HG03135 (cell line): ENCODE measurements at regions not wholly inside any gene's neighbourhood (a gene's known extent, or its start where the extent isn't known, plus 50 kb on each side); places are given as distances from the start of the nearest gene placed in this dataset.

Source experiments
- ATAC-seq: cut with Tn5 transposase; IDR thresholded peaks from one replicate; pipeline ENCODE4 v1.9.1; 2021; ENCODE audit warnings: mild to moderate bottlenecking, moderate library complexity; ENCODE audit not compliant: unreplicated experiment

DNA sequence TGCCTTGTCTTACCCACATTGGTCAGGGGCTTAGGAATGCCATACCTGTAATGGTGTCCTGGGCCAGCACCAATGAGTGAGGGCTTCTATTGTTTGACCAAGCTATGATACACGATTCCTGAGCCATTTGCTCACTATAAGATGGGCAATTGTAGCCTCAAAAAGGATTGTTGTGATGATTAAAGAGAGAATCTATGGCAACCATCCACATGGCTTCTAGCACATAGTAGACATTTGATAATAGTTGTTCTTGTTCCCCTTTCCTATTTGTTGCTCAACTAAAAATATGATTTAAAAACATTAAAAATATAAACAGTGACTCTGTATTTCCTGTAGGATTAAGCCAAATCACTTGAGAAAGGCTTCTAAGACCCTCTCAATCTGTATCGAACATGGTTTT is 366.1 kb downstream of the PCNX1 start:
- ATAC-seq, result no peak

DNA sequence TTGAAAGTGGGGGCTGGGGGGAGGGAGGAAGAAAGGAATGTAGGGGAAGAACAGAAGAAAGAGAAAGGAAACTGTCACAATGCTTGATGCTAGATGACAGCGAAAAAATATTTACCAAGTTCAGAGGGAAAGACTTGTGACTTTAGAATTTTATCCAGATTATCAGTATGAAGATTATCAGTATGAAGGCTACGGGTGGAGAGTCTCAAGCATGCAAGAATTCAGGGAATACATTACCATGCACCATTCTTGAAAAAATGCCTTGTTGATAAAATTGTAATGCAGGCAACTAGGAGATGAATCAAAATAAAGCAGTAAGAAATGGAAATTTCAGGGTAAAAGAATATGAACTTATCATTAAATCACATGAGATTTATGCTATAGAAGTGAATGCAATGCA is 376.8 kb downstream of the PCNX1 start:
- no peak for ATAC-seq

DNA sequence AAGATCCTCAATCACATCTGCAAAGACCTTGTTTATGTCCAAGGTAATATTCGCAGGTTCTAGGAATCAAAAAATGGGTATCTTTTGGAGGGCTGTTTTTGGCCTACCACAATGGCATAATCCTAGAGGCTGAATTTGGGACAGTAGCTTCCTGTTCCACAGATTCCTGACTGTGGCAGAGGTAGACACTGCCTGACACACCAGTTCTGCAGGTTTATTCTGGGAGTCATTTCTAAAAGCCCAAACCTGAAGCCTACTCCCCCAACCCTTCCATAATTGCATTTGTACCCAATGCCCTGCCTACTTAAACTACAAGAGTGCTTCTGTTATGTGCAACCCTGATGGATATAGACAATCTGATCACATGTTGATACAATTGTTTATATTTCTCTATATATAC is 378.9 kb downstream of the PCNX1 start:
- no peak for ATAC-seq

DNA sequence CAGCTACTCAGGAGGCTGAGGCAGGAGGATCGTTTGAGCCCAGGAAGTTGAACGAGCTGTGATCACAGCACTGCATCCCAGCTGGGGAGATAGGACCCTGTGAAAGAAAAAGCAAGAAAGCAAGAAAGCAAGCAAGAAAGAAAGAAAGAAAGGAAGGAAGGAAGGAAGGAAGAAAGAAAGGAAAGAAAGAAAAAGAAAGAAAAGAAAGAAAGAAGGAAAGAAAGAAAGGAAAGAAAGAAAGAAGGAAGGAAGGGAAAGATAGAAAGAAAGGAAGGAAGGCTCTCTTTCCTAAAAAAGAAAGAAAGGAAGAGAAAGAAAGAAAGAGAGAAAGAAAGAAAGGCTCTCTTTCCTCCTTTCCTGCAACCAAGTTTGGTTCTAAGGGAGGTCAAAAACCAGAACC is 380.3 kb downstream of the PCNX1 start:
- no peak for ATAC-seq

DNA sequence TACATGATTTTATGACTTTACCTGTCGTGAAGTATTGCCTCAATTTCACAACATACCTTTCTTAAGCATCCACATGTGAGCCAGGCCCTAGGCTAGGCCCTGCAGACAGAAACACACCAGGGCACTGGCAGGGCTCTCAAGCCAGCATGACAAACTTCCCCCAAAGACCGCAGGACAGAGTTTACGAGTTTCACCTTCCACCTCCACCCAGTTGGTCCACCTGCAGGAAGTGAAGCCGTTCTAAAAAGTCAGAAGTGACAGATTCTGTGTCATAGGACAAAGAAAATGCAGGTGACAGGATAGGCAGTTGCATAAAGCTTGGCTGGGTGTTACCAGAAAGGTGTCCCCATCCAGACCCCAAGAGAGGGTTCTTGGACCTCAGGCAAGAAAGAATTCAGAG is 382.3 kb downstream of the PCNX1 start:
- ATAC-seq, result no peak

DNA sequence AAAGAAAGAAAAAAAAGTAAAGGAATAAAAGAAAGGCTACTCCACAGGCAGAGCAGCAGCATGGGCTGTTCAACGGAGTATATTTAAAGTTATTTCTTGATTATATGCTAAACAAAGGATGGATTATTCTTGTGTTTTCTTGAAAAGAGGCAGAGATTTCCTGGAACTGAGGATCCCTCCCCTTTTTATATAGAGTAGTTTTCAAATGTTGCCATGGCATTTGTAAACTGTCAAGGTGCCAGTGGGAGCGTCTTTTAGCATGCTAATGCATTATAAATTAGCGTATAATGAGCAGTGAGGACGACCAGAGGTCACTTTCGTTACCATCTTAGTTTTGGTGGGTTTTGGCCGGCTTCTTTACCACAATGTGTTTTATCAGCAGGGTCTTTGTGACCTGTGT is 383.0 kb downstream of the PCNX1 start:
- no peak for ATAC-seq

DNA sequence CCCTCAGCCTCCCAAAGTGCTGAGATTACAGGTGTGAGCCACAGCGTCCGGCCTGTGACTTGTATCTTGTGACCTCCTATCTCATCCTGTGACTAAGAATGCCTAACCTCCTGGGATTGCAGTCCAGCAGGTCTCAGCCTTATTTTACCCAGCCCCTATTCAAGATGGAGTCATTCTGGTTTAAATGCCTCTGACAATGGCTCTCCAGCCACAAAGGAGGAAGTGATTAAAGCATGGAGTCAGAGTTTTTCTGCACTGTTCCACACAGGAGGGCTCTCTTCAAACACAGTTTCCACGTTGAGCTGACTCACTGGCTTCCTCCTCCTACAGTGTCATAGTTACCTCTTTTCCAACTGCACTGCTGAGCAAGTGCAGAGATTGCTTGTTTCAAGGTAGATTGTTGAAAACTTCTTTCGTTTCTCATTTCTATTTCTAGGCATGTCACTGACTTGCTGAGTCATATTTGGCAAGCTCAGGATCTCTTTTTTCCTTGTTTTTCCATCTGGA is 383.8 kb downstream of the PCNX1 start:
- peak; percentile 76 for ATAC-seq

DNA sequence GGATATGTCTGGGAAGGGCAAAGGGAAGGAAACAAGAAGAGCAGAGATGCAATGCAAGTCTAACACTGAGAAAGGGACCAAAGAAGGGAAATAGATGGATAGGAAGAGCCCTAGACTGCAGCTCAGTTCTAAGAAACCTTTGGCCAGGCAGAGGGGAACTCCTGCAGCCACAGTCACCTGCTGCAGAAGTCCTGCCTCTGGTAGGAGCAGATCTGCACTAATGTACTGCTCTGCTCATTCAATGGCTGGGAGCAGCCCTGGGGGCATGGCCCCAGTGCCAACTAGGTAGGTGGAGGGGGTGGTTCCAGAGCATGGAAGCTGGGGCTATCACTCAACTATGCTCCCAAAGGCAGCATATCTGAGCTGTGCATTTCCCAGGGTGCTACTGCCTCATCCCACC is 388.9 kb downstream of the PCNX1 start:
- no peak for ATAC-seq

DNA sequence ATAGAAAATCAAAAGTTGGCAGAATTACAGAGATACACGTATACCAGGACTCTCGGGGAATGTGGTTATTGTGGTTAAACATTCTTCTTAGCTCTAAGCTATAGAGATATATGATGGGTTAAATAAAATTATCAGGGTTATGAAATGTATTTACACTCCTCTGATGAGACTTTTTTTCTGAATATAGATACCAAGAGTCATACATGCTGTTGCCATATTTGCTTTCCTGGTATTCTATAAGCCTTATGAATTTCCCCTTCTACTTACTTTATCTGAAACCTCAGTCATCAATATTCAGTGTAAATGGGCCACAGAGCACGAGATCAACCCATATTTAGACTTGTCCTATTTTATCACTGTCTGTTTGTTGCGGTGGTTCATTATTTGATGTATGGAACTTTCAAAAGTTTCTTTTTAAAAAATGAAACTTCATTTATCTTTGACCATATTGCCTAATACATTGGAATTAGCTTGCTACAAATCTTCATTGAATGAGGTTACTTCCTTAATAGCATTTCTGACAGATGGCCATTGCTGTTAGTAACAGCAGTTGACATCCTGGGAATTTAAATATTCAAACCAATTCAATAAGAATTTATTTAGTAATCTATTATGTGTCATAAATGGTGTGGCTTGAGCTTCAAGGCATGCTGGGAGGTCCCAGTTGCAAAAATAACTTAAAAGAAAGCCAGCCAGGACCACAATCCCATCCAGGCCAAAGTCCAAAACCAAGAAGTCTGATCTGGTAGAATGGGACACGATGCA is 393.5 kb downstream of the PCNX1 start:
- ATAC-seq, result no peak

DNA sequence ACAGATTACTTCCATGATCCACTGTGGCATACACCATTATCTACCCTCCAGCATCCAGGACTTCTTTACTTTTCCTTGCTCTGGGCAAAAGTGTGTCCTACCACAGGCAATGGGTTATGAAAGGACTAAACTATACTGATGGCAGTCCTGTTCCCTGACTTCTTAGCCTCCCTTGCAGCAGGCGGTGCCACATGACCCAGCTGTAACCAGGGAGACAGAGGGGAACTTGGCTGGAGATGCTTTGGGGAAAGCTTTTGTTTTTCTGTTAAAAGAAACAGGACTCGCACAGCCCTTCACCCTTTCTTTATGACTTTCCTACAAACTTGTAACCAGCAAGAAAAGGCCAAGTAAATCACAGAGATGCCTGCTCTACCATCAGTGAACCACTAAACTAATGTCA is 394.4 kb downstream of the PCNX1 start:
- ATAC-seq, result no peak

DNA sequence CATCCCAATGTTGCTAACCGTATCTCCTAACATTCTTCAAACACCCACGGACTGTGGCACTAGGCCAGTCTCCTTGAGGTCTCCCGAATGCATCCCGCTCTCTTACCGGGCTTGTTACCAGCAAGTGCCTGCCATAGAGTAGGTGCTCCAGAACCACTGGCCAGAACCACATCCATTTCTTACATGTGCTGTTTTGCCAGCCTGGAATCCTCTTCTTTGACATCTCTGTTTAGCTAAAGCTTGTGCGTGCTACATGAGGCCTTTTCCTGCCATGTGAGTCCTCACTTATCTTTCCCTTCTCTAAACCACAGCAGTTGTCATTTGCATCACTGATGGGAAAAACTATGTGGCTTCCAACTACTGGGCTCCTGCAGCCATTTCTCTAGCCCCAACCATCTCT is 397.4 kb downstream of the PCNX1 start:
- ATAC-seq, result no peak

DNA sequence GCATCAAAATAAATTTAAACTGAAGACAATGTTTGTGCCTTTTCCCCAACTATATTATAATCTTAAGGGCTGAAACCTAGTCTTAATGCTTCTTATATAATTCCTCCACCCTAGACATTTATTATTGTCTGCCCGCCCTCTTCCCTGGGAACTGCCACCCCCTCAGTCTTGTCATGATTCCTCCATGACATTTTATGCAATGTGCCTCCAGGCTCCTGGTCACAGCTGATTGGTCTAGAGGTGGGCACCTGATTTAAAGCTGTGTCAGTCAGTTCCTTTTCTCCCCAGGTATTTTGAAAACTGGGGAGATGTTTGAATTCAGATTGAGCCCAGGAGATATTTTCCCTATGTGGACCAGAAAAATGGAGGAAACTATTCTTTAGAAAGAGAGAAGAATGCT is 401.4 kb downstream of the PCNX1 start:
- no peak for ATAC-seq

DNA sequence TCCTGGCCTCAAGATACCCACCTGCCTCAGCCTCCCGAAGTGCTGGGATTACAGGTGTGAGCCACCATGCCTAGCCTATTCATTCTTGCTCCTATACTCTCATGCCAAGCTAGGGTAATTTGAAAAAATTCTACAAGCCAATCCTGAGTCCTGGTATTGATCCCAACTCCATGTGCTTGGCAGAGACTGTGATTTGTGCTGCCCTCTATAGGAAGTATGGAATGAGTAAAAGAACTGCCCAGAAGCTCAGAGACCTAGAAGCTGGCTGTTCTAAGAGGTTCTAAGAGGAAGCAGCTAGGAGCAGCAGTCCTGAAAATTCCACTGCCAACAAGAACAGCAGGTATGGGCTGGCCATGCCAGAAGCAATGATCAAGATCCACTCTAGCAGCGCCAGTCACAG is 402.5 kb downstream of the PCNX1 start:
- ATAC-seq, result no peak

DNA sequence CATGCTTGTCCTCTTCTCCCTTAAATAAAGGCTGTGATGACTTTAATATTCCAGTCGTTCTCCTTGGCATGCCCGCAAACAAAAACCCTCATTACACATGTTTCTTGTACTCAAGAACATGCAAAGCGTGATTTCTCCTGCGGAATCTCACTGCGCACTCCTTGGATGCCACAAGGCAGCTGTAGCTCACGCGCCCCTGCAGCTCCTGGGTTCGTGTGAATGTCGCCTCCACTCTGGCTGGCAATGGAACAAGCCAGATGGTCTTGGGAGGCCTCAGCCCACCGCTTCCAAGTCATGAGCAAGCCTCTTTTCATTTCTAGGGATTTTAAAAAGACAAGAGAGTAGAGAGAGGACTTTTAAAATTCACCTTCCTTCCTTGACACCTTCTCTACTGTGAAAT is 403.8 kb downstream of the PCNX1 start:
- ATAC-seq, result no peak

DNA sequence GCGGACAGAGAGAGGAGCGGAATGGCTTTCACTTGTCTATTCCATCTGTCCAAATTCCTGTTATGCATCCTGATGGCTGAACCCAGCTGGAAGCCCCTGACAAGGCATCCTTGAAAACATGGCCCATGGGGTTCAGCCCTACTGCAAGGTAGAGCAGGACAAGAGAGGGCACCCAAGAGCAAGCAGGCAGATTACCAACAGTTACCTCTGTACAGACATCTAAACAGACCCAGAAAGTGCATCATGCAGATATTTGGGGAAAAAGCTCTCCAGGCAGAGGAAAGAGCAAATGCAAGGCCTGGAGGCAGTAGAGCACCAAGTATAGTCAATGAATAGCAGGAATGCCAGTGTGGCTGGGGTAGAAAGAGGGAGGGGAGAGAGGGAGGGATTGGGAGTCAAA is 407.5 kb downstream of the PCNX1 start:
- ATAC-seq, result no peak

DNA sequence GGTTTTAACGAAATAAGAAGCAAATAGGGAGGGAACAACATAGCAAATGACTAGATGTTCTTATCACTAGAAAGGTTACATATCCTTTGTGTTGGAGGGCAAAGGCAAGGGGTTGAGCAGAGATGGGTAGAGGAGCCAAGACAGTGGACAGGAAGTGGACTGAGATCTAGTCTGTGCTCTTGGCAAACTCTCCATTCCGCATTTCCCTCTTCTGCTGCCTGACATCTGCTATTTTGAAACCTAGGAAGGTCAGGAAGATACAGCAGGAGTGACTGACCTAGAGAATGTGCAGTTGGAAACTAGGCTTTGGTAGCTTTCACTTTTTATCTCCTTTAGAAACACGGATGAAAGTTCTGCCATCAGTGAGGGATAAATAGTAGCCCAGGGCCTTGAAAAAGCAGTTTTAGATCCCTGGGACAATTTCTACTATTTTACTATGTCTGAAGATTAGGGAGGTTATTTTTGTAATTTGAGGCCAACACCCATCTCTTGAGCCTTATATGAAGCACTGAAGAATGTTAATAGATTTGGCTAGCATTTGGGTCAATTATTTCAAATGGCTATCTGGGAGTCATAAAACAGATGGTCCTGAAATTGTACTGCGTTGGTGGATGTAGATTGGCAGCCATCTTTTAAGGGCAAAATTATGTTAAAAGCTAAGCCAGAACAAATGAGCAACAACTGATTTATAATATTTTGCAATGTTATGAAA is 410.3 kb downstream of the PCNX1 start:
- ATAC-seq, result no peak

DNA sequence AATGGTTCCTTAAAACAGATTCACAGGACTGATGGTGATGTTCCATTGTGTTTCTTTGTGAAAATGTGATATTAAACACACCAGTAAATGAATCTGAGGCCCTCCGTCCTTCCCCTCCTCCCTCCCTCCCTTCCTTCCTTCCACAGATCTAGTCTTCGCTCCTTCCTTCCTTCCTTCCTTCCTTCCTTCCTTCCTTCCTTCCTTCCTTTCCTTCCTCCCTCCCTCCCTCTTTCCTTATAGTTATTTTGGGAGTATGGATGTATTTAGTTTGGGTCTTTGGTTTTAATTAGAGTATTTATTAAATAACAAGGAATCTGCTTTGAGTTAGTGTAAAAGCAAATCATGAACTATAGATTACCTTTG is 410.8 kb downstream of the PCNX1 start:
- no peak for ATAC-seq

DNA sequence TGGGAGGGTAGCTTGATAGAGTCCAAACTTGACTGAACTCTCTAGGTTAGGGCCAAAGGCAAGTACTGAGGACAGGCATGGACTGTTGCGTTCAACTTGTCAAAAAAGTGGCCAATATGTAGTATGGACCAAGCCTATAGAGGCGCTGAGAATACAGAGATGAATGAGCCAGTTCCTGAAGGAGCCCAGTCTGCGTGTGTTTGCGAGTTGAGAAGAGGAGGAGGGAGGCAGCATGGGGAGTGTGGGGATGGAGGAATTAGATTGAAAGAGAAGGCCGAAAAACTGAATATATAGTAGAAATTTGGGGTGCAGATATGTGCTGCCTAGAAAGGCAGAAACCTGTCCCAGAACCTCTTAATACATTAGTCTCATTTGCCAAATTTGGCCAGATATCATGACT is 412.4 kb downstream of the PCNX1 start:
- no peak for ATAC-seq

DNA sequence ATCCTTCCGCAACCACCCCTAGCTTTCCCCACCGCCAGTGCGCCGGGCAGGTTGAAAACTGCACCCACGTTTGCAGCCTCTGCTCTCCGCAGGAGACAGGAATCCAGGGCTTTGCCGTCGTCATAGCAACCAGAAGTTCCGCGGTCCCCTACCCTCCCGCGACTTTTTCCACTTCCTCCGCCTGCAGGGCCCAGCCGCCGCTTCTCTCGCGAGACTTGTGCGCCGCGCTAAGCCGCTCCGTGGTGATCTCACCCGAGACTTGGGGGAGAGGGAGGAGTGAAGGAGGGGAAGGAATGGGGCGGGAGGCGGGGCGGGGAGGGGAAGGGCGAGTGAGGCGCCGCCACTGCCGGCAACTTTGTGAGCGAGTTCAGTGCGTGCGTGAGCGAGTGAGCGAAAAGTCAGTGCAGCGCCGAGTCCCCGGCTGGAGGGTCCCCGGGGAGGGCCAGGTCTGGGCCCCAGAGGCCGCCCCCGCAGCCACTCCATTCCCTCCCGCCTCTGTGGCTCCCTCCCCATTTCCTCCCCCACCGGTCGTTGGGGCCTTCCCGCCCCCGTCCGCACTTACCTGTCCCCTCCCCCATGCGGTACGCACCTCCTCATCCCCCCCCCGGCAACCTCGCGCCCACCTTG is 413.0 kb downstream of the PCNX1 start, which contains the start of gene SIPA1L1:
TSS of gene SIPA1L1 (plus strand) at position 370 of the 627 bp plus-strand sequence.
- ATAC-seq, result peak; percentile 72

DNA sequence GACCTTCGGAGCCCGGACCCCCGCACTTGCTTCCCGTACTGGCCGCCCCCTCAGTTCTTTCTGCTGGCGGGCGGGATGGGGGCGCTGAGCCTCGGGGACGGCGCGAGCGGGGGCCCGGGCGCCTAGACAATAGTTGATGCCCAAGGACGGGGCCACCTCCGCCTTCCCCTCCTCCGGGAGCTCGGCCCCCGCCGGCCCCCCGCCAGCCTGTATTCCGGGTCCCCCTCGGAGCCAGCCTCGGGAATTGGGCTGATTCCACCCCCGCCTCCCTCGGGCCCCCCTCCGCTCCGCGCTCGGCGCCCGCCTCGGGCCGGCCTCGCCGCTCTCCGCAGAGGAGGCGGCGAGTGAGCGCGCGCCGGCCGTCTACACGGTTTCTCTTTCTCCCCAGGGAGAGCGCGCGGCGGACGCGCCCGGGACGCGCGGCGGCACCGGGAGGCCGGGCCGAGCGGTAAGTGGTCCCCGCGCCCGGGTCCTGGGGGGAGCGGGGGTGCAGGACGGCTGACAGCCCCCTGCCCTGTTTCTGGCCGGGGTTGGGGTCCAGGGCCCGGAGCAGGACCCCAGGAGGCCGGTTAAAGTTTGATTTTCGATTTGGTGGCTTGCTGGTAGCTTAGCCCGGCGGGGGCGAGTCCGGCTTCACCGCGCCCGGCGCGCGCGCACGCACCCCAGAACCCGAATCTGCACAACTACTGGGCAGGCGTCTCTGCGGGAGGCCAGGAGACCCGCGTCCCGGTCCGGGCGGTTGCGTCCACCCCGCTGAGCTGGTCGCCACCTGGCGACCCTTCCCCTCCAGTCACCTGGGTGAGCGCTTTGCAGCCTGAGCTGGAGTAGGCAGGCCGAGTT is 413.7 kb downstream of the PCNX1 start:
- ATAC-seq, result peak; percentile 27
